Lower lobe of right lung (tissue), 2 donors: ENCODE measurements at regions not wholly inside any gene's neighbourhood (a gene's known extent, or its start where the extent isn't known, plus 50 kb on each side); places are given as distances from the start of the nearest gene placed in this dataset.
A peak's percentile ranks its signal among the peaks of the same experiment; 100 is the strongest.

Experiments used
- ATAC-seq, 2 donors: fragments of 200-7000 bp; cut with Tn5 transposase; one replicate each; pipeline ENCODE4 v1.9.1; 2020 to 2022; ENCODE audit warnings: mild to moderate bottlenecking in 2 of 2, moderate library complexity in 2 of 2
- DNase-seq: peaks from one replicate; pipeline ENCODE4 v3.0.0-alpha.2; 2020
- H3K27ac ChIP-seq: fragments of 200-600 bp; one replicate; pipeline ENCODE4 v1.8.0; 2022
- H3K27me3 ChIP-seq: fragments of 200-600 bp; one replicate; pipeline ENCODE4 v1.8.0; 2022; ENCODE audit warnings: low read depth
- H3K36me3 ChIP-seq: fragments of 200-600 bp; one replicate; pipeline ENCODE4 v1.8.0; 2022; ENCODE audit warnings: mild to moderate bottlenecking
- H3K4me1 ChIP-seq: fragments of 200-600 bp; one replicate; pipeline ENCODE4 v1.8.0; 2022
- H3K4me3 ChIP-seq: fragments of 200-600 bp; one replicate; pipeline ENCODE4 v1.8.0; 2022; ENCODE audit warnings: mild to moderate bottlenecking
- H3K9me3 ChIP-seq: fragments of 200-600 bp; one replicate; pipeline ENCODE4 v1.8.0; 2022
- CTCF ChIP-seq: fragments of 200-600 bp; IDR thresholded peaks from one replicate; pipeline ENCODE4 v1.8.0; 2022; ENCODE audit warnings: antibody characterized with exemption, mild to moderate bottlenecking
- intact Hi-C: fragments of 100-400 bp; cut with DNase I; formaldehyde crosslinking; loops from one replicate; pipeline ENCODE4 v1.11.0; 2022
- donor health status: DM: no; HTN: yes; CAD: no; lungs with severe emphysema.

GRCh38 chr3:94299716-94300115 lies 236.9 kb downstream of the NSUN3 start:
- no peak for TF ChIP-seq CTCF
- Histone ChIP-seq H3K27me3 (no peaks in the 10 kb centered on the region), H3K4me1 (no peaks in the 10 kb centered on the region), H3K4me3 (no peak overlapping the region), H3K27ac (no peak overlapping the region), H3K36me3 (no peaks in the 10 kb centered on the region), H3K9me3 (no peaks in the 10 kb centered on the region)
- intact Hi-C loops, result no loop called here
- ATAC-seq (no peak), DNase-seq (no peak)

GRCh38 chr3:94301366-94301765 lies 238.5 kb downstream of the NSUN3 start:
- Histone ChIP-seq H3K4me3 (no peak overlapping the region), H3K27ac (no peak overlapping the region), H3K4me1 (no peaks in the 10 kb centered on the region), H3K27me3 (no peaks in the 10 kb centered on the region), H3K9me3 (no peaks in the 10 kb centered on the region), H3K36me3 (no peaks in the 10 kb centered on the region)
- ATAC-seq (no peak), DNase-seq (no peak)
- intact Hi-C loops, result no loop called here
- TF ChIP-seq CTCF, result no peak

- intact Hi-C loops, result no loop called here
- Histone ChIP-seq H3K27ac (no peak overlapping the region), H3K36me3 (no peaks in the 10 kb centered on the region), H3K27me3 (no peaks in the 10 kb centered on the region), H3K4me1 (no peaks in the 10 kb centered on the region), H3K4me3 (no peak overlapping the region), H3K9me3 (no peaks in the 10 kb centered on the region)
- TF ChIP-seq CTCF, result no peak
- ATAC-seq, result no peak
- DNase-seq, result no peak
These were observed 240.4 kb downstream of the NSUN3 start for GRCh38 chr3:94303266-94303665.

GRCh38 chr3:94303897-94304296 lies 241.0 kb downstream of the NSUN3 start:
- H3K36me3 ChIP-seq, result no peaks in the 10 kb centered on the region
- H3K27ac ChIP-seq, result no peak overlapping the region
- no peaks in the 10 kb centered on the region for H3K9me3 ChIP-seq
- no peak for DNase-seq
- no peaks in the 10 kb centered on the region for H3K27me3 ChIP-seq
- no peak for TF ChIP-seq CTCF
- intact Hi-C loops, result no loop called here
- peak in 1 of 2 donors; percentile 64 for ATAC-seq
- H3K4me3 ChIP-seq, result no peak overlapping the region
- no peaks in the 10 kb centered on the region for H3K4me1 ChIP-seq

- Histone ChIP-seq H3K4me3 (no peak overlapping the region), H3K36me3 (no peaks in the 10 kb centered on the region), H3K27ac (no peak overlapping the region), H3K4me1 (no peaks in the 10 kb centered on the region), H3K9me3 (no peaks in the 10 kb centered on the region), H3K27me3 (no peaks in the 10 kb centered on the region)
- TF ChIP-seq CTCF, result no peak
- intact Hi-C loops, result no loop called here
- no peak for DNase-seq
- ATAC-seq, result no peak
These were observed 242.1 kb downstream of the NSUN3 start for GRCh38 chr3:94304954-94305353.
